Peyer's patch (tissue), 4 donors: ENCODE measurements at regions not wholly inside any gene's neighbourhood (a gene's known extent, or its start where the extent isn't known, plus 50 kb on each side); places are given as distances from the start of the nearest gene placed in this dataset.
"Not testable (repeated sequence)": the region's sequence is repeated elsewhere in the genome, so short reads cannot be mapped to it uniquely, and the experiment has no call there.

Experiments used
- DNase-seq, 3 donors: peaks; one replicate each; pipeline ENCODE4 v3.0.0-alpha.2; 2017 to 2019
- H3K27ac ChIP-seq, 4 donors: fragments of 200-600 bp; sonication (generic); one replicate each; pipeline ENCODE4 v1.5.1; 2016 to 2019
- H3K27me3 ChIP-seq, 2 donors: fragments of 200-600 bp; sonication (generic); one replicate each; pipeline ENCODE4 v1.5.1; 2019
- H3K36me3 ChIP-seq, 3 donors: fragments of 200-600 bp; sonication (generic); one replicate each; pipeline ENCODE4 v1.5.1; 2016 to 2019
- H3K4me1 ChIP-seq, 4 donors: fragments of 200-600 bp; sonication (generic); one replicate each; pipeline ENCODE4 v1.5.1; 2016 to 2019
- H3K4me3 ChIP-seq, 4 donors: fragments of 200-600 bp; sonication (generic); 1 replicate in 3 of 4; 2 replicates in 1 of 4; pipeline ENCODE4 v1.5.1; 2016 to 2019; ENCODE audit warnings: mild to moderate bottlenecking in 1 of 4
- H3K9me3 ChIP-seq, 4 donors: fragments of 200-600 bp; sonication (generic); one replicate each; pipeline ENCODE4 v1.5.1; 2016 to 2019; ENCODE audit warnings: mild to moderate bottlenecking in 1 of 4
- CTCF ChIP-seq, 6 experiments: fragments of 450-650 bp in 4 of 6; fragments of 200-600 bp in 2 of 6; sonication (generic) in 1 of 6; IDR thresholded peaks; one replicate each; pipeline ENCODE4 v1.5.1; 2017 to 2019; ENCODE audit warnings: antibody characterized with exemption in 6 of 6, mild to moderate bottlenecking in 3 of 6, moderate library complexity in 1 of 6
- POLR2A ChIP-seq, 2 donors: fragments of 450-650 bp; IDR thresholded peaks; one replicate each; pipeline ENCODE4 v1.5.1; 2017; ENCODE audit warnings: antibody characterized with exemption in 2 of 2, mild to moderate bottlenecking in 2 of 2, moderate library complexity in 2 of 2

GRCh38 chr14:30403791-30404190, 155.2 kb upstream of the G2E3 start:
- Histone ChIP-seq H3K36me3 (no peaks in the 10 kb centered on the region), H3K9me3 (no peaks in the 10 kb centered on the region), H3K27me3 (no peaks in the 10 kb centered on the region), H3K27ac (no peak overlapping the region), H3K4me1 (no peaks in the 10 kb centered on the region), H3K4me3 (no peak overlapping the region)
- TF ChIP-seq CTCF (IDR thresholded peaks at IDR 0.05) = no peak
- DNase-seq = no peak

DNA sequence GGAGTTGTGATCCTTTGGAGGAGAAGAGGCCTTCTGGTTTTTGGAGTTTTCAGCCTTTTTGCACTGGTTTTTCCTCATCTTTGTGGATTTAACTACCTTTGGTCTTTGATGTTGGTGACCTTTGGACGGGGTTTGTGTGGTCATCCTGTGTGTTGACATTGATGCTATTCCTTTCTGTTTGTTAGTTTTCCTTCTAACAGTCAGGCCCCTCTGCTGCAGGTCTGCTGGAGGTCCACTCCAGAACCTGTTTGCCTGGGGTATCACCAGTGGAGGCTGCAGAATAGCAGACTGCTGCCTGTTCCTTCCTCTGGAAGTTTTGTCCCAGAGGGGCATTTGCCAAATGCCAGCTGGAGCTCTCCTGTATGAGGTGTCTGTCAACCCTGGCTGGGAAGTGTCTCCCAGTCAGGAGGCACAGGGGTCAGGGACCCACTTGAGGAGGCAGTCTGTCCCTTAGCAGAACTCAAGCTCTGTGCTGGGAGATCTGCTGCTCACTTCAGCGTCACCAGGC, 149.4 kb upstream of the G2E3 start:
- H3K36me3 ChIP-seq, DNase-seq, H3K4me1 ChIP-seq, H3K27ac ChIP-seq, H3K27me3 ChIP-seq, H3K9me3 ChIP-seq, H3K4me3 ChIP-seq: not testable (repeated sequence)

DNA sequence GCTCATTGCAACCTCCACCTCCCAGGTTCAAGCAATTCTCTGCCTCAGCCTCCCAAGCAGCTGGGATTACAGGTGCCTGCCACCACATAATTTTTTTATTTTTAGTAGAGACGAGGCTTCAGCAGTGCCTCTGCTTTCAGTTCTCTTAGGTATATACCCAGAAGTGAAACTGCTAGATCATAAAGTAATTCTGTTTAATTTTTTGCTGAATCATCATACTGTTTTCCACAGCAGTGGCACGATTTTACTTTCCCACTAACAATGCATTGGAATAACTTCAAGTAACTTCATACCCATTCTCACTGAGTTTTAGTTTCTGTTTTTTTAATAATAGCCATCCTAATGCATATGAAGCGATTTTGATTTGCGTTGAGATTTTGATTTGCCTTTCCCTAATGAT, 148.0 kb upstream of the G2E3 start:
- no peak for DNase-seq
- TF ChIP-seq CTCF (IDR thresholded peaks at IDR 0.05) (no peak), POLR2A (IDR thresholded peaks at IDR 0.05) (no peak)
- H3K27ac ChIP-seq = no peak overlapping the region
- H3K4me1 ChIP-seq = no peaks in the 10 kb centered on the region
- H3K36me3 ChIP-seq = no peaks in the 10 kb centered on the region
- no peaks in the 10 kb centered on the region for H3K9me3 ChIP-seq
- no peaks in the 10 kb centered on the region for H3K27me3 ChIP-seq
- H3K4me3 ChIP-seq = no peak overlapping the region

- not testable (repeated sequence) for H3K4me3 ChIP-seq, H3K27me3 ChIP-seq, H3K27ac ChIP-seq, H3K36me3 ChIP-seq, H3K4me1 ChIP-seq, DNase-seq, H3K9me3 ChIP-seq
Observed at GRCh38 chr14:30413184-30413583, 145.8 kb upstream of the G2E3 start.

GRCh38 chr14:30417121-30417520, 141.8 kb upstream of the G2E3 start:
- DNase-seq = no peak

DNA sequence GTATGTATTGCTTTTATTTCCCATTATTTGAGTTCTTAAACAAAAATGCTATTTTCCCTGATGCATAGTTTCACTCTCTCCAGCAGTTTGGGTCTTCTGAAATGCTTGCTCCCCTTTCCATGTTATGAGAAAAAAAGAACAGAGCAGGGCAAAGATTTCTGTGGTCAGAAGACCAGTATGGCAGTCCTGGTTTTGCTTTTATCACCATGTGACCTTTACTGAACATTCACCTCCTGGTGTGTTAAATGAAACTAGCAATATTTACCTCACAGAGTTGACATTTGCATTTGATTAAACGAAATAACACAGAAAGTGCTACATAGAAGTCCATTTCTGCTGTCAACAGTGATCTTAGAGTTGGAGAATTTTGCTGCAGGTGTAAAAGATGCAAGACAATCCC, 141.0 kb upstream of the G2E3 start:
- no peaks in the 10 kb centered on the region for H3K27me3 ChIP-seq
- DNase-seq = no peak
- no peaks in the 10 kb centered on the region for H3K9me3 ChIP-seq
- no peak overlapping the region for H3K27ac ChIP-seq
- H3K36me3 ChIP-seq = no peaks in the 10 kb centered on the region
- no peak overlapping the region for H3K4me3 ChIP-seq
- TF ChIP-seq CTCF (IDR thresholded peaks at IDR 0.05) (no peak), POLR2A (IDR thresholded peaks at IDR 0.05) (no peak)
- H3K4me1 ChIP-seq = no peaks in the 10 kb centered on the region

More at GRCh38 chr14:30417121-30417520, 141.8 kb upstream of the G2E3 start:
- H3K4me1 ChIP-seq = no peaks in the 10 kb centered on the region
- TF ChIP-seq POLR2A (IDR thresholded peaks at IDR 0.05) (no peak), CTCF (IDR thresholded peaks at IDR 0.05) (no peak)
- H3K4me3 ChIP-seq = no peak overlapping the region
- H3K27me3 ChIP-seq = no peaks in the 10 kb centered on the region
- no peak overlapping the region for H3K27ac ChIP-seq
- H3K9me3 ChIP-seq = no peaks in the 10 kb centered on the region
- no peaks in the 10 kb centered on the region for H3K36me3 ChIP-seq

- Histone ChIP-seq H3K27me3 (no peaks in the 10 kb centered on the region), H3K4me3 (no peak overlapping the region), H3K27ac (no peak overlapping the region), H3K36me3 (no peaks in the 10 kb centered on the region), H3K4me1 (no peaks in the 10 kb centered on the region), H3K9me3 (no peaks in the 10 kb centered on the region)
- TF ChIP-seq CTCF (IDR thresholded peaks at IDR 0.05) = no peak
- no peak for TF ChIP-seq POLR2A (IDR thresholded peaks at IDR 0.05)
- no peak for DNase-seq
Observed at GRCh38 chr14:30419037-30419436, 139.9 kb upstream of the G2E3 start.
